Endodermal cell (in vitro differentiated cells): ENCODE measurements at regions not wholly inside any gene's neighbourhood (a gene's known extent, or its start where the extent isn't known, plus 50 kb on each side); places are given as distances from the start of the nearest gene placed in this dataset.

Source experiments
- DNase-seq: peaks from one replicate; pipeline ENCODE4 v3.0.0-alpha.2; 2017
- H3K27ac ChIP-seq: 2 replicates; pipeline ENCODE4 v1.5.1; 2013; ENCODE audit warnings: mild to moderate bottlenecking, low read depth, low read length, moderate library complexity
- H3K27me3 ChIP-seq: 2 replicates; pipeline ENCODE4 v1.6.1; 2013; ENCODE audit warnings: mild to moderate bottlenecking, low read length, moderate library complexity; ENCODE audit not compliant: insufficient read depth, control insufficient read depth, poor library complexity, severe bottlenecking
- H3K36me3 ChIP-seq: 2 replicates; pipeline ENCODE4 v1.7.0; 2013; ENCODE audit warnings: mild to moderate bottlenecking, low read length, moderate library complexity; ENCODE audit not compliant: control insufficient read depth, insufficient read depth
- H3K4me1 ChIP-seq: one replicate; pipeline ENCODE4 v1.7.0; 2013; ENCODE audit warnings: low read length; ENCODE audit not compliant: control insufficient read depth, insufficient read depth
- H3K4me3 ChIP-seq: 2 replicates; pipeline ENCODE4 v1.5.1; 2013; ENCODE audit warnings: mild to moderate bottlenecking, low read length, moderate library complexity
- H3K9ac ChIP-seq: 2 replicates; pipeline ENCODE4 v1.6.1; 2013; ENCODE audit warnings: mild to moderate bottlenecking, low read length, moderate library complexity; ENCODE audit not compliant: poor library complexity, severe bottlenecking; ENCODE audit errors: extremely low read depth
- H3K9me3 ChIP-seq: 2 replicates; pipeline ENCODE4 v1.6.1; 2013; ENCODE audit warnings: mild to moderate bottlenecking, low read length, moderate library complexity; ENCODE audit not compliant: control insufficient read depth
- H3K27ac Mint-ChIP-seq: 2 replicates; pipeline ENCODE4 v1.8.0; 2020; ENCODE audit warnings: mixed read lengths
- H3K27me3 Mint-ChIP-seq: 2 replicates; pipeline ENCODE4 v1.8.0; 2021; ENCODE audit warnings: mild to moderate bottlenecking, mixed read lengths; ENCODE audit not compliant: insufficient read depth
- H3K36me3 Mint-ChIP-seq: 2 replicates; pipeline ENCODE4 v1.8.0; 2020; ENCODE audit warnings: low read depth, mixed read lengths
- H3K4me1 Mint-ChIP-seq: 2 replicates; pipeline ENCODE4 v1.8.0; 2020; ENCODE audit warnings: mixed read lengths
- H3K4me3 Mint-ChIP-seq: 2 replicates; pipeline ENCODE4 v1.8.0; 2020; ENCODE audit warnings: mild to moderate bottlenecking, moderate library complexity, mixed read lengths
- H3K9me3 Mint-ChIP-seq: 2 replicates; pipeline ENCODE4 v1.8.0; 2020; ENCODE audit warnings: mild to moderate bottlenecking, mixed read lengths
- CTCF ChIP-seq: fragments of 200-600 bp; sonication (generic); conservative IDR thresholded peaks from 2 replicates; pipeline ENCODE4 v1.5.0; 2021; ENCODE audit warnings: antibody characterized with exemption, mild to moderate bottlenecking
- WGBS, 2 experiments: methylation state at CpG; one replicate each; pipeline versions ENCODE4 v1.1.5 to v1.1.7; 2013; ENCODE audit warnings: missing lambda C conversion rate in 2 of 2, mixed read lengths in 1 of 2; ENCODE audit not compliant: insufficient coverage in 1 of 2, insufficient read length in 1 of 2; 5-methylcytosine and 5-hydroxymethylcytosine counted together

- 90 to 100% methylated on average over 1 to 3 of the region's 3 CpGs for WGBS, 2 experiments
Observed at GRCh38 chr5:121263456-121263855, 588.2 kb upstream of the FTMT start.

GRCh38 chr5:121264605-121265004 lies 587.1 kb upstream of the FTMT start:
- Histone ChIP-seq H3K27ac (no peak overlapping the region), H3K27me3 (no peaks in the 10 kb centered on the region), H3K36me3 (no peaks in the 10 kb centered on the region), H3K4me3 (no peak overlapping the region), H3K9me3 (no peaks in the 10 kb centered on the region), H3K4me1 (no peaks in the 10 kb centered on the region), H3K9ac (no peak overlapping the region)
- no peak for TF ChIP-seq CTCF
- Mint-ChIP-seq H3K27me3 (peaks cover 2% of the 10 kb centered on the region), H3K9me3 (no peaks in the 10 kb centered on the region), H3K27ac (no peak overlapping the region), H3K36me3 (no peaks in the 10 kb centered on the region), H3K4me3 (no peak overlapping the region), H3K4me1 (no peaks in the 10 kb centered on the region)
- no peak for DNase-seq
- WGBS, 2 experiments, result 91 to 94% methylated on average over 2 to 3 of the region's 3 CpGs

More at GRCh38 chr5:121263456-121263855, 588.2 kb upstream of the FTMT start:
- Histone ChIP-seq H3K27ac (no peak overlapping the region), H3K36me3 (no peaks in the 10 kb centered on the region), H3K9ac (no peak overlapping the region), H3K4me3 (no peak overlapping the region), H3K27me3 (no peaks in the 10 kb centered on the region), H3K4me1 (no peaks in the 10 kb centered on the region), H3K9me3 (peaks cover 8% of the 10 kb centered on the region)
- H3K9me3 Mint-ChIP-seq, result no peaks in the 10 kb centered on the region
- no peak for TF ChIP-seq CTCF
- H3K36me3 Mint-ChIP-seq, result no peaks in the 10 kb centered on the region
- H3K27ac Mint-ChIP-seq, result no peak overlapping the region
- H3K4me3 Mint-ChIP-seq, result no peak overlapping the region
- H3K4me1 Mint-ChIP-seq, result no peaks in the 10 kb centered on the region
- peaks cover 2% of the 10 kb centered on the region for H3K27me3 Mint-ChIP-seq
- DNase-seq, result no peak

- Mint-ChIP-seq H3K27me3 (no peaks in the 10 kb centered on the region), H3K27ac (no peak overlapping the region), H3K9me3 (peaks cover 13% of the 10 kb centered on the region), H3K36me3 (no peaks in the 10 kb centered on the region), H3K4me1 (no peaks in the 10 kb centered on the region), H3K4me3 (no peak overlapping the region)
- Histone ChIP-seq H3K4me3 (no peak overlapping the region), H3K4me1 (no peaks in the 10 kb centered on the region), H3K27ac (no peak overlapping the region), H3K36me3 (no peaks in the 10 kb centered on the region), H3K9ac (no peak overlapping the region), H3K9me3 (no peaks in the 10 kb centered on the region), H3K27me3 (no peaks in the 10 kb centered on the region)
- WGBS, 2 experiments, result 85 to 91% methylated on average over 2 of the region's 2 CpGs
- no peak for DNase-seq
- TF ChIP-seq CTCF, result no peak
Observed at GRCh38 chr5:121271546-121271945, 580.1 kb upstream of the FTMT start.
